ENCODE measurements at regions not wholly inside any gene's neighbourhood (a gene's known extent, or its start where the extent isn't known, plus 50 kb on each side); places are given as distances from the start of the nearest gene placed in this dataset.
"Not testable (repeated sequence)": the region's sequence is repeated elsewhere in the genome, so short reads cannot be mapped to it uniquely, and the experiment has no call there.

DNA sequence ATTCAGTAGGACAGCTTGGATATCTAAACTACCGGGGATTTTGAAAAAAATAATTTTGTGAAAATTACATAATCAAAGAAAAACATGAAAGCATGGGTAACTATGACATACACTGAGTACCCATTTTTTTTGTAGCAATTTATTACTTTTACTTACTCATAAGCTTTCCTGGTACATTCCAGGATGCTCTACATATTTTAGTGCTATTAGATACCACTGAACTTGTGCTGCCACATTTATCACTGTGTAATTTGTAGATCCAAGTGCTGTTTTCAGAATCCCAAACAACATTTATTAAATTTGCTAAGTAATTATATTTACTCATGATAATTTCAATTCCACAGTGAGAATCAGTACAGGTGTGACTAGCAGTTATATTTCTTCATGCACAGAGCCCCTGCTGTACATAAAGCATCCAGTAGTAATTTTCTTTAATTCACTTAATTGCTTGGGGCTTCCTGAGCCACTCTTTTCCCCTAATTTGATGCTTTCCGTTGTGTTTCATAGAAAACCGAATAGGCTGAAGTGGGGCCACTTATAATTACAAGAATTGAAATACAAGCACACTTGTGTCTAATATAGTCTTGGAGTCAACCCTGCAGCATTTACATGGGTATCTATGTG, 2254.4 kb downstream of the ARAP2 start:
- Mint-ChIP-seq H3K9me3 (peaks cover 10 to 25% of the 10 kb centered on the region in 2 donors), H3K27ac (no peak overlapping the region), H3K4me1 (no peaks in the 10 kb centered on the region), H3K4me3 (no peak overlapping the region), H3K27me3 (ENCODE audit: low read depth in 2 of 2) (no peaks in the 10 kb centered on the region), H3K36me3 (no peaks in the 10 kb centered on the region)
- Histone ChIP-seq H3K4me3 (ENCODE audit: low read length) (no peak overlapping the region), H3K36me3 (ENCODE audit: control insufficient read depth, insufficient read depth, low read length) (no peaks in the 10 kb centered on the region), H3K27ac (ENCODE audit: low read length) (no peak overlapping the region), H3K9me3 (ENCODE audit: control insufficient read depth, insufficient read depth, low read length) (no peaks in the 10 kb centered on the region), H3K27me3 (ENCODE audit: control insufficient read depth, insufficient read depth, low read length) (no peaks in the 10 kb centered on the region), H3K4me1 (ENCODE audit: control insufficient read depth, insufficient read depth, low read length) (no peaks in the 10 kb centered on the region)
- DNase-seq (no peak), ATAC-seq (no peak)
- TF ChIP-seq CTCF (IDR thresholded peaks at IDR 0.05): no peak
- WGBS (ENCODE audit: insufficient coverage): 78% methylated on average over 1 of the region's 3 CpGs
- intact Hi-C loops (cut with micrococcal nuclease): no loop called here

GRCh38 chr4:33996075-33996718, 2248.1 kb downstream of the ARAP2 start:
- Histone ChIP-seq H3K27me3 (ENCODE audit: control insufficient read depth, insufficient read depth, low read length) (no peaks in the 10 kb centered on the region), H3K27ac (ENCODE audit: low read length) (no peak overlapping the region), H3K9me3 (ENCODE audit: control insufficient read depth, insufficient read depth, low read length) (no peaks in the 10 kb centered on the region), H3K4me3 (ENCODE audit: low read length) (no peak overlapping the region), H3K4me1 (ENCODE audit: control insufficient read depth, insufficient read depth, low read length) (no peaks in the 10 kb centered on the region), H3K36me3 (ENCODE audit: control insufficient read depth, insufficient read depth, low read length) (no peaks in the 10 kb centered on the region)
- no peaks in the 10 kb centered on the region for H3K27me3 Mint-ChIP-seq (ENCODE audit: low read depth in 2 of 2)
- peaks cover 13 to 18% of the 10 kb centered on the region in 2 donors for H3K9me3 Mint-ChIP-seq
- ATAC-seq (no peak), DNase-seq (no peak)
- intact Hi-C loops (cut with micrococcal nuclease): no loop called here
- H3K36me3 Mint-ChIP-seq: no peaks in the 10 kb centered on the region
- no peak overlapping the region for H3K27ac Mint-ChIP-seq
- H3K4me1 Mint-ChIP-seq: no peaks in the 10 kb centered on the region
- H3K4me3 Mint-ChIP-seq: no peak overlapping the region
- 95% methylated on average over 4 of the region's 4 CpGs for WGBS (ENCODE audit: insufficient coverage)
- no peak for TF ChIP-seq CTCF (IDR thresholded peaks at IDR 0.05)

DNA sequence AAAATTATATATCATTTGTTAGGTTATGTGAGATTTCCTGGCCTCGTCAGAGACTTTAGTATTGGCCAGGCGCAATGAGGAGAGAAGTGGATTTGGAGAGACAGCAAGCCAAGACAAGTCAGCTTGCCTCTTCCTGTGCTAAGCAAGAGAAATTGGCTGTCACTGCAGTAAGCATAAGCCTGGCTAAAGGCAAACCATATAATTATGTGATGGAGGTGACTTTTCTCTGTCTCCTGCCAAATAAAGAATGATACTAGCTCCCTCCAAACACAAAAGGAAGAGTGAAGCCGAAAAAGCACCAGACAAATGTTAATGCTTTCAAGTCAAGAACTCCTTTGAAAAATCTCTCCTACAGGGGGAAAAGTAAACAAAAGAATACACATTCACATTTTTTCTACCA, 2246.0 kb downstream of the ARAP2 start:
- H3K27ac Mint-ChIP-seq: no peak overlapping the region
- H3K4me3 Mint-ChIP-seq: no peak overlapping the region
- intact Hi-C loops (cut with micrococcal nuclease): no loop called here
- Histone ChIP-seq H3K9me3 (ENCODE audit: control insufficient read depth, insufficient read depth, low read length) (no peaks in the 10 kb centered on the region), H3K4me3 (ENCODE audit: low read length) (no peak overlapping the region), H3K27ac (ENCODE audit: low read length) (no peak overlapping the region), H3K36me3 (ENCODE audit: control insufficient read depth, insufficient read depth, low read length) (no peaks in the 10 kb centered on the region), H3K27me3 (ENCODE audit: control insufficient read depth, insufficient read depth, low read length) (no peaks in the 10 kb centered on the region), H3K4me1 (ENCODE audit: control insufficient read depth, insufficient read depth, low read length) (no peaks in the 10 kb centered on the region)
- H3K9me3 Mint-ChIP-seq: peaks cover 15 to 23% of the 10 kb centered on the region in 2 donors
- 85% methylated on average over 3 of the region's 3 CpGs for WGBS (ENCODE audit: insufficient coverage)
- DNase-seq (no peak), ATAC-seq (no peak)
- no peaks in the 10 kb centered on the region for H3K4me1 Mint-ChIP-seq
- H3K36me3 Mint-ChIP-seq: no peaks in the 10 kb centered on the region
- H3K27me3 Mint-ChIP-seq (ENCODE audit: low read depth in 2 of 2): no peaks in the 10 kb centered on the region
- no peak for TF ChIP-seq CTCF (IDR thresholded peaks at IDR 0.05)

DNA sequence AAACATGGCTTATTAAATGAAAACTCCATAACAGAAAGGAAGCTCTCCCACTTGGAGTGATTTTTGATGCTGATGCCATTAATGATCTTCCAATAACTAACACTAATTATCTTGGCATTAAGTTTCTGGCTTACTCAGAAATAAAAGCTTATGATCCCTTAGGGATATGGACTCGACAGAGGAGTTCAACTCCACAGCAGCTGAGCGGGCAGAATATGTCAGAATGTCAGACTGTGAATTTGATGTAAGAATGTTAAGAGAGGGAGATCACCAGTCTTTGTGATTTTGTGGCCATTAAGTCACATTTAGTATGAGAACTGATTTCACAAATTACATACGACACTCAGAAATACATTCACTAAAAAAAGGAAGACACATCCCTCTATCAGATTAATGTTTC, 2244.0 kb downstream of the ARAP2 start:
- intact Hi-C loops (cut with micrococcal nuclease): no loop called here
- Mint-ChIP-seq H3K9me3 (peaks cover 11 to 16% of the 10 kb centered on the region in 2 donors), H3K4me1 (no peaks in the 10 kb centered on the region), H3K27ac (no peak overlapping the region), H3K4me3 (no peak overlapping the region), H3K27me3 (ENCODE audit: low read depth in 2 of 2) (no peaks in the 10 kb centered on the region), H3K36me3 (no peaks in the 10 kb centered on the region)
- ATAC-seq (no peak), DNase-seq (no peak)
- Histone ChIP-seq H3K9me3 (ENCODE audit: control insufficient read depth, insufficient read depth, low read length) (no peaks in the 10 kb centered on the region), H3K36me3 (ENCODE audit: control insufficient read depth, insufficient read depth, low read length) (no peaks in the 10 kb centered on the region), H3K4me1 (ENCODE audit: control insufficient read depth, insufficient read depth, low read length) (no peaks in the 10 kb centered on the region), H3K27me3 (ENCODE audit: control insufficient read depth, insufficient read depth, low read length) (no peaks in the 10 kb centered on the region), H3K27ac (ENCODE audit: low read length) (no peak overlapping the region), H3K4me3 (ENCODE audit: low read length) (no peak overlapping the region)
- TF ChIP-seq CTCF (IDR thresholded peaks at IDR 0.05): no peak
- 91% methylated on average over 3 of the region's 3 CpGs for WGBS (ENCODE audit: insufficient coverage)

DNA sequence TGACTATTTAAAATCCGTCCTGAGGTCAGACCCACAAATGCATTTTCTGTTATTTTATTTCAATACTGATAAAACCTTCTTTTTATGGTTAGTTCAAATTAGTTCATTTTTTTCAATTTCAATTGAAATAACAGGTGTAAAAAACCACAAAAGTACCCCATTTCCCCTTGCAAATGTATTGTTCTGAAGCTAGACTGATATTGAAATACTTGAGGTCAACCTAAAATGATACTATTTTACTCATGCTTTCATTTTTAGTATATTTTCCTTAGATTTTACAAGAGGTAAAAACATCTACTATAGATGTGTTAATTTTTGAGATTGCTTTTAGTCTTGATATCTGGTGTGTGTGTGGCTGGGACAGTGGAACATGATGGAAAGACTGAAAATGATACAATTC, 2237.8 kb downstream of the ARAP2 start:
- H3K9me3 ChIP-seq (ENCODE audit: control insufficient read depth, insufficient read depth, low read length); H3K27me3 ChIP-seq (ENCODE audit: control insufficient read depth, insufficient read depth, low read length); ATAC-seq; H3K4me1 Mint-ChIP-seq; H3K4me3 ChIP-seq (ENCODE audit: low read length); H3K36me3 Mint-ChIP-seq; H3K36me3 ChIP-seq (ENCODE audit: control insufficient read depth, insufficient read depth, low read length); H3K27ac ChIP-seq (ENCODE audit: low read length); H3K27ac Mint-ChIP-seq; intact Hi-C loops (cut with micrococcal nuclease); H3K27me3 Mint-ChIP-seq (ENCODE audit: low read depth in 2 of 2); H3K4me1 ChIP-seq (ENCODE audit: control insufficient read depth, insufficient read depth, low read length); H3K4me3 Mint-ChIP-seq; DNase-seq: not testable (repeated sequence)
- WGBS (ENCODE audit: insufficient coverage): no CpG with 5 or more reads among the region's 1 CpG
- H3K9me3 Mint-ChIP-seq: peaks cover 4 to 13% of the 10 kb centered on the region in 2 donors

Data from natural killer cell (primary cell).